ENCODE measurements at regions not wholly inside any gene's neighbourhood (a gene's known extent, or its start where the extent isn't known, plus 50 kb on each side); places are given as distances from the start of the nearest gene placed in this dataset.

- TF ChIP-seq POLR2A (IDR thresholded peaks at IDR 0.05), result no peak
- intact Hi-C loops (cut with DNase I; ENCODE audit: low total_unique reads), result no loop called here
Measured at GRCh38 chr4:162957521-162958143, 209.1 kb downstream of the NAF1 start.

GRCh38 chr4:162954976-162955375 lies 211.7 kb downstream of the NAF1 start:
- WGBS, 5 donors, result 86 to 91% (median 88%) methylated on average over 2 of the region's 2 CpGs
- no peaks in the 10 kb centered on the region for H3K4me1 ChIP-seq
- no peak for DNase-seq
- intact Hi-C loops (cut with DNase I; ENCODE audit: low total_unique reads), result no loop called here
- no peaks in the 10 kb centered on the region for H3K9me3 ChIP-seq
- H3K27me3 ChIP-seq (replicated peaks in 1 of 7), result no peaks in the 10 kb centered on the region
- no peak overlapping the region for H3K27ac ChIP-seq
- H3K36me3 ChIP-seq, result no peaks in the 10 kb centered on the region
- TF ChIP-seq POLR2A (IDR thresholded peaks at IDR 0.05) (no peak), CTCF (IDR thresholded peaks at IDR 0.05 in 8 of 11, conservative IDR thresholded peaks at IDR 0.05 in 3 of 11) (no peak), POLR2AphosphoS5 (IDR thresholded peaks at IDR 0.05) (no peak)
- no peak overlapping the region for H3K4me3 ChIP-seq

More at GRCh38 chr4:162957521-162958143, 209.1 kb downstream of the NAF1 start:
- Histone ChIP-seq H3K27me3 (replicated peaks in 1 of 7) (no peaks in the 10 kb centered on the region), H3K9me3 (no peaks in the 10 kb centered on the region), H3K36me3 (no peaks in the 10 kb centered on the region), H3K27ac (no peak overlapping the region), H3K4me1 (no peaks in the 10 kb centered on the region), H3K4me3 (no peak overlapping the region)
- WGBS, 5 donors, result 69 to 86% (median 76%) methylated on average over 3 of the region's 3 CpGs
- DNase-seq, result no peak

GRCh38 chr4:162952232-162952631 lies 214.5 kb downstream of the NAF1 start:
- Histone ChIP-seq H3K9me3 (no peaks in the 10 kb centered on the region), H3K27ac (no peak overlapping the region), H3K36me3 (no peaks in the 10 kb centered on the region), H3K27me3 (replicated peaks in 1 of 7) (no peaks in the 10 kb centered on the region), H3K4me3 (no peak overlapping the region), H3K4me1 (no peaks in the 10 kb centered on the region)
- intact Hi-C loops (cut with DNase I; ENCODE audit: low total_unique reads), result no loop called here
- no peak for DNase-seq
- 74 to 83% (median 78%) methylated on average over 3 of the region's 3 CpGs for WGBS, 5 donors
- TF ChIP-seq POLR2AphosphoS5 (IDR thresholded peaks at IDR 0.05), result no peak

- Histone ChIP-seq H3K4me1 (no peaks in the 10 kb centered on the region), H3K9me3 (no peaks in the 10 kb centered on the region), H3K4me3 (no peak overlapping the region), H3K27me3 (replicated peaks in 1 of 7) (no peaks in the 10 kb centered on the region), H3K36me3 (no peaks in the 10 kb centered on the region), H3K27ac (no peak overlapping the region)
- intact Hi-C loops (cut with DNase I; ENCODE audit: low total_unique reads), result no loop called here
- TF ChIP-seq CTCF (IDR thresholded peaks at IDR 0.05 in 8 of 11, conservative IDR thresholded peaks at IDR 0.05 in 3 of 11), result no peak
- no peak for TF ChIP-seq POLR2A (IDR thresholded peaks at IDR 0.05)
- TF ChIP-seq POLR2AphosphoS5 (IDR thresholded peaks at IDR 0.05), result no peak
- DNase-seq, result no peak
Measured at GRCh38 chr4:162945713-162946112, 221.0 kb downstream of the NAF1 start.

GRCh38 chr4:162943263-162943662 lies 223.4 kb downstream of the NAF1 start:
- Histone ChIP-seq H3K27me3 (replicated peaks in 1 of 7) (no peaks in the 10 kb centered on the region), H3K27ac (no peak overlapping the region), H3K36me3 (no peaks in the 10 kb centered on the region), H3K4me3 (no peak overlapping the region), H3K4me1 (no peaks in the 10 kb centered on the region), H3K9me3 (no peaks in the 10 kb centered on the region)
- 0 to 96% (median 60%) methylated on average over 1 of the region's 1 CpG for WGBS, 5 donors
- DNase-seq, result no peak
- intact Hi-C loops (cut with DNase I; ENCODE audit: low total_unique reads), result no loop called here
- no peak for TF ChIP-seq CTCF (IDR thresholded peaks at IDR 0.05 in 8 of 11, conservative IDR thresholded peaks at IDR 0.05 in 3 of 11)

Data from spleen (tissue), 11 donors.